ACHN (cell line): ENCODE measurements at regions not wholly inside any gene's neighbourhood (a gene's known extent, or its start where the extent isn't known, plus 50 kb on each side); places are given as distances from the start of the nearest gene placed in this dataset.

Experiments
- DNase-seq: peaks from one replicate; pipeline ENCODE4 v3.0.0-alpha.2; 2015
- in situ Hi-C: cut with HindIII; loops from 2 replicates; pipeline ENCODE4 v1.10.0; 2017; ENCODE audit warnings: low sequenced_read_pairs, low pct_ligation_motif_present, low pct_unique_long_range_greater_than_20kb

DNA sequence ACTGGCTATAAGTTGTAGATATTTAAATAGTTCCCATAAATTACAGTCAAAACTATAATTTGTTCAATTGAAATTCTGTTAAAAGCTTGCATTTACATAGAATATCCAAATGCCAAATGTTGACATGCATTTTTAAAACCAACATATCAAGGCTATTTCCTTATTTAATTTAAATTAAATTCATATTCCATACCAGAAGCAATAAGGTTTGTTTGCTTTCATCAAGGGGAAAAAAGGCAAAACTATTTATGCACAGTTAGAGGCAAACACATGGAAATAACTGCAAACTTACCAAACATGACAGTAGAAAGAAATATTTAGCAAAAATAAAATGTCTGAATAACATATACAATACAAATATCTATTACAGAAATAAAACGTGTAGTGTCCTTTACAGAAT lies 1581.2 kb upstream of the TENM4 start:
- DNase-seq, result no peak
- in situ Hi-C loops, result no loop called here

DNA sequence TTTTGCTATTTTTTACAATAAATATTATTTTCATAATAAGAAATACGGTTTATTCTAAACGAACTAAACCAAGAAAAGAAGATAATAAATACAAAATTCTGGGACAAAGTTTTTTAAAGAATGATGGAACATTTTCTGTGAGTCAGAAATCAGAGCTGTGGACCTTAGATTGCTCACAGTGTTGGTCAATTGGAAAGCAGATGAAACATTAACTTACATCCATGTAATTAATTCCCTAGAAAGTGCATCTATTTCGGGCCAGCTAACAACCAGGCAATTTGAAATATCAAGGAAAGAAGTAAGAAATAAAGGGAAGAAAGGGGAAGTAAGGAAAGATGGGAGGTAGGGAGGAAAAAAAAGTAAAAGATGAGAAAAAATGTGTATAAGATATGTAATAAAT lies 1569.8 kb upstream of the TENM4 start:
- DNase-seq, result no peak
- in situ Hi-C loops, result no loop called here

DNA sequence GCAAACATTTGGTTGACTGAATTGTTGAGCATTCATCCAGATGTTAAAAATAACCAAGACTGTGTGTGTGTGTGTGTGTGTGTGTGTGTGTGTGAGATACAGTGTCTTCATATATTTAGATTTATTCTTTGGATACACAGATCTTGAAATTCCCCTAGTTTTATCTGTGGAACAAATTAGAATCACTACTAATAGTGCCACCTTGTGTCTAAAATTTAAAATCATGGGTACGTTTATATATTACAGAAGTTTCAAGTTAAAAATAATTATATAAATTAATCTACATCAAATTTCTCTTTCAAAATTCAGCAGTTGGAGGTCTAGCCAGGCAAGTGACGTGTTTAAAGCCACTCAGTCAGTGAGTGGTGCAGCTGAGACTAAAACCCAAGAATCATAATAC lies 1566.2 kb upstream of the TENM4 start:
- peak; percentile 49 for DNase-seq

DNA sequence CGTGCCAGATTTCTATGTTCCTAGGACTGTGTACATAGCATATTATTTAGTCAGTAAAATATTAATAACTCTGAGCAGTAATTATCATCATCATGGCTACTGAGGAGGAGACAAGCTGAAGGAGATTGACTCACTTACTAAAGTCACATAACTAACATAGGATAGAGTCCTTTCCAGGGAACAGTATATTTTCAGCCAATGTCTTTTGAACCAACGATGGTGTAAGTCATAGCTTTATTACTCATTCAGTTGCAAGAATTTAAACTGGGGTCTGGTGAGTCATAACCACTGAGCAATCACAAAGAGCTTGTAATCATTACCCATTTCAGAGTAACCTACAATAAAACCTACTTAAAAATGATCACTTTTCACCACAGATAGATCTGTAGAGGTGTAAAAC lies 1564.8 kb upstream of the TENM4 start:
- peak; percentile 87 for DNase-seq
- in situ Hi-C loops, result no loop called here

More for the DNA sequence above, 1566.2 kb upstream of the TENM4 start:
- in situ Hi-C loops, result no loop called here

DNA sequence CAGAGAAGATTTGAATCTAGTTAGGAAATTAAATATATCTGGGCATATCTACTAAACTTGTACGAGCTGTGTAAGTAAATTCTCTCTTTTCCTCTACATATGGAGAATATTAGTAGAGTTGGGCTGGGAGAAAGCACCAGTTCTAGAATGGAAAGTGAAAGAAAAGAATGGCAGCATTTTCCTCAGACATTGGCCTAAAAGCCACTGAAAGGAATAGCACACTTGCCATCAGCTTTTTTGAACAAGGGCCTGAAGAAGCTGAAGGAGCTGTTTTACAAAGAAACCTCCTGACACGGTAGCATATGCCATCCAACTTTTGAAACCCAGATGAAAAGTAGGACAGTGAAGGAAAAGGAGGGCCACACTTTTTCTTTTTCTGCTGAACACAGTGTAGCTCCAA lies 1563.7 kb upstream of the TENM4 start:
- in situ Hi-C loops, result no loop called here
- DNase-seq, result no peak

DNA sequence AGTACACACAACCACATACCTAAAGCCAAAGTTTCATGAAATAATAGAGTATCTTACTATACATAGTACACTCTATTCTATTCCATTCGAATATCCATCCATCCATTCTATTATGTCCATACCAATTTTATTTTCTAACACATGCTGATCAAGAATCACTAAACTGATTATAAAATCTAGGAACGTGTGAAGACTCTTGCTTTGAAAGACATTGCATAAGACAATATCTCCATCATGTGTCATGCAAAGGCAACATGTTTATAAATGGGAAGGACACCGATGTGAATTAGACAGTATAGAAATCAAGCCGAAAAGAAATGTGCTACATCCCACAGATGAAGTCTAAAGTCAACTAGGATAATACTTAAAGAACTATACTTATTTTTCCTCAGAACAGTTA lies 1561.5 kb upstream of the TENM4 start:
- in situ Hi-C loops, result no loop called here
- DNase-seq, result no peak

DNA sequence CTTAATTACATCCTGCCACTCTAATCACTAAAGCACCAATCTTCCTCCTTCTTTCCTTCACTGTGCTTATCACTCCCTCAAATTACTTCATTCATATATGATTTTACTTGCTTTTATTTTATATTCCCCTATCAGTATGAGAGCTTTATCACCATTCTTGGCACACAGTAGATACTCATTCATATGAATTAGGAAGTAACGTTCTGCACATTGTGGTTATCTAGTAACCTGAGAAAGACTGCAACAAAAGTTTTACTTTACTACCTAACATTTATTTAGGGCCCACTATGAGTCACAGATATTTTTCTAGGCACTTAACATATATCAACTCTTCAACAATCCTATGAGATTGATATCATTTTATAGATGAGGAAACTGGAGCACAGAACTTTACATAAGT lies 1559.9 kb upstream of the TENM4 start:
- in situ Hi-C loops, result no loop called here

DNA sequence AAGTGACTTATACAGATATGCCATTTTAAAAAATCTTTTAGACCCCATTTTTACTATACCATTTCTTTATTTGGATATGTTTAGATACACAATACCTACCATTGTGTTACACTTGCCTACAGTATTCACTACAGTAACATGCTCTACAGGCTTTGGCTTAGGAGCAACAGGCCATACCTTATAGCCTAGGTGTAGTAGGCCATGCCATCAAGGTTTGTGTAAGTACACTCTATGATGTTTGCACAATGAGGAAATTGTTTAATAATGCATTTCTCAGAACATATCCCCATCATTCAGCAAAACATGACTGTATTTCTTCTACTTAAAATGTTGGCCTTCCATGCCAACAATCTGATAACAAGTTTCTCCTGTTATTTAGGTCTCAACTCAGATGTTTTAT lies 1559.5 kb upstream of the TENM4 start:
- DNase-seq, result no peak
- in situ Hi-C loops, result no loop called here

More for the DNA sequence above, 1559.9 kb upstream of the TENM4 start:
- DNase-seq, result no peak

DNA sequence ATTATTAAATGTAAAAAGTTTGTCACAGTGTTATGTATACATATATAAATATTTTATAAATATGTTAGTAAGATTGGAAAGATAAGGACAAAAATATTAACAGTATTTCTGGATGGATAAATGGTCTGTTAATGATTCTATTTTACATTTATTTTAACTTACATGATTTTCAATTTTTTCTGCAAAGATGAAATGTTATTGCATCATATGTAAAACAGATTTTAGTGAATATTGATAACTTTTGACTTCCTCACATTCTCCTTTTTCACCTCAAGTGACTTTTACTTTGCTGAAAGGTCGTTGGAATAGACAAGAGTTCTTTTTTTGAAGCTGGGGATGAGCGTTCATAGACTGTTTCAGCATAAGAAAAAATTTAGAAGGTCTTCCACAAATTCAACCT lies 1554.7 kb upstream of the TENM4 start:
- no peak for DNase-seq
- in situ Hi-C loops, result no loop called here

DNA sequence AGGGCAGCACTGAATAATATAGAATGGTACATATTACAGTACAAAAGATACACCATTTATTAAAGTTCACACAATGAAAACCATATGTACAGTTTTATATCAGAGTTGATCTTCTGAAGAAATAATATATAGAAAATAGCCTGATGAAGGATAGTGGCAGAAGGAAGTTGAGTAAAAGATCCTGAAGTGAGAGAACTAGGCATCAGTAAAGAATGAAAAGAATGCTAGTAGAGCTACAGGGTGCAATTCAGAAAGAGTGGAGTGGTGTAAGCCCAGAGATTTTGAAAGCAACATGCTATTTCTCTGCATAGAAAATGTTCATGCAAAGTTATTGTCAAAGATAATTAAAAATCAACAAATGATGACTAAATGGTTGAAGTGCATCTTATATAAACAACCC lies 1552.7 kb upstream of the TENM4 start:
- DNase-seq, result peak; percentile 39
- in situ Hi-C loops, result no loop called here

DNA sequence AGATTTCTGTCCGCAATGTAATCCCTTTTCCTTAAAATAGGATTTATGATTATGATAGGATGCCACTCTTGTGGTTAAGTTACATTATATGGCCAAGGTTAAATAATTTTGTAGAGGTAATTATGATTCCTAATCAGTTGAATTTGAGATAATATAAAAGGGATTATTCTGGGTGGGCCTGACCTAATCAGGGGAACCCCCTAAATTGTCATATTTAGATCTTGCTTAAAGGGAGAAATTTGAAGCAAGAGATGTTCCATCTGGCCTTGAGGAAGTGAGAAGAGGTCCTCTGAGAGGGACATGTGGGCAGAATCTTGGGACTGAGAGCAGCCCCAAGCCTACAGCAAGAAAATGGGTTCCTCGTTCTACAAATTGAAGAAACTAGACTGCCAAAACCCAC lies 1550.1 kb upstream of the TENM4 start:
- in situ Hi-C loops, result no loop called here
- DNase-seq, result no peak

DNA sequence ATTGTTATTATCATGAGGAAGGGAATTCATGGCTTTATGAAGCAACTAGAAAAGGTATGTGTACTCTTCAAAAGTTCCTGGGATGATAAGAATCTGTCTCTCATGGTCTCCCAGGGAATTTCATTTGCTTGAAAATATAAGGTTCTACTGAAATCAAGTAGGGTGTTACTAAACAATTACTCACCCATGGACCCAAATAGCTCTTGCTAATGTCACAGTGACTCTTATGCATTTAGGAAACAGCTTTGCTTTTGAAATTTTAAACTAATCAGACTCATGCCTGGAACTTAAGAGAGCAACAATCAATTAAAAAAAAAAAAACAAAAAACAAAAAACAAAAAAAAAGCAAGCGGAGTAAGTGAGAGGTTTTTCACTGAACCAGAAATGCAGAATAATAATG lies 1546.3 kb upstream of the TENM4 start:
- in situ Hi-C loops, result no loop called here
- DNase-seq, result no peak

DNA sequence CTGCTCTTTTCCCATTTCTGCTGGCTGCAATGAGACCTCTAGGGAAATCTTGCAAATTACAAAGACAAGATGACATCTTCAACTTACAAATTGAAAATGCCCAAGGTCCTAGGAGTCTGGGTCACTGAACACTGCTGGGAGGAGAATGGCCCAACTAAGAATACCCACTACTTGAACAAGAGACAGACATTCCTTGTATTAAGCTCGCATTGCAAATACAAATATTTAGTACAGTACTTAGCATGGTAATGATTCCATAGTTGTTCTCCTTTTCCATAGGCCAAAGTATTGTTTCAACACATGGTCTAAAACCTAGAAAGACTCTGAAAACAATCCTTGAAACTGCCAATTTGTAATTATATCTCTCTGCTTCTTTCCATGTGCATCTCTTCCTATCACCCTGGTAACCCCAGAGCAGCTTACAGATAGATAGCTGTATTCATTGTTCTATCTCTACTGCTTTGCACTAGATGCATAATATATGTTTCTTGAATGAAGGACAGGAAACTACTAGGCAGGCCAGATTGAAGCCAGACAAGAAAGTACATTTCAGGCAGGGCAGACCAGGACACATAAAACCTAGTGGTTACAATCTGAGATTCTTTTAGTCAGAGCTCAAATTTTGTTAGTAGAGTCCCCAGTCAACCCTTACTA lies 1545.7 kb upstream of the TENM4 start:
- DNase-seq, result no peak
- in situ Hi-C loops, result no loop called here

DNA sequence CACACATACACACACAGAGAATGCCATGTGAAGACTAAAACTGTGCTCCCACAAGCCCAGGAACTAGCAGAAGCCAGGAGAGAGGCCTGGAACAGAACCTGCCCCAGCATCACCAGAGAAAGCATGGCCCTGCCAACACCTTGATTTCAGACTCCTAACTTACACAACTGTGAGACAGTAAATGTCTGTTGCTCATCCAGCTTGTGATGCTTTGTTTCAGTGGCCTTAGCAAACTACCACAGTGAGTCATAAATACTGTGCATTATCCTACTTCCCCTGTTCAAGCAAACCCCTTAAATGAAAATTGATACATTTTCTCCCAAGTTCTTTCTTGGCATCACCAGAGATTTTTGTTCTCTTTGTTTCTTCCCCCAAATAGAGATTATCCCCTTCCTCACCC lies 1539.4 kb upstream of the TENM4 start:
- no peak for DNase-seq
- in situ Hi-C loops, result no loop called here

DNA sequence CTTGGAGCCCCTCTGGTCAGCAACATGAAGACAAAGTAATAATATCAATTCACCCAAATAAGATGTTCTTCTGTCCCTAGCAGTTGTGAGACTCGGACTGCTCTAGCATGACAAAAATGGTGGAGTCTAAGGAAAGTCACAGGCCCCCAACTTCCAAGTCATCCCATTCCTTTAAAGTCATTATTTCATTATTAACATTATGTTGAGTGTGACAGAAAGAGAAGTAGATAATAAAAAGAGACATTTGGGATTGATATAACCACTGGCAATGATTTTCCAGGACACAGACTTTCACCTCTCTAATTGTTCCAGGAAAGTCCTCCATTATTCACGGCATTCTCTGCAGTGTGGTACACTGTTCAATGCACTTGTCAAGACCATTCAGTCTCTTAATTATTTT lies 1533.0 kb upstream of the TENM4 start:
- in situ Hi-C loops, result no loop called here

DNA sequence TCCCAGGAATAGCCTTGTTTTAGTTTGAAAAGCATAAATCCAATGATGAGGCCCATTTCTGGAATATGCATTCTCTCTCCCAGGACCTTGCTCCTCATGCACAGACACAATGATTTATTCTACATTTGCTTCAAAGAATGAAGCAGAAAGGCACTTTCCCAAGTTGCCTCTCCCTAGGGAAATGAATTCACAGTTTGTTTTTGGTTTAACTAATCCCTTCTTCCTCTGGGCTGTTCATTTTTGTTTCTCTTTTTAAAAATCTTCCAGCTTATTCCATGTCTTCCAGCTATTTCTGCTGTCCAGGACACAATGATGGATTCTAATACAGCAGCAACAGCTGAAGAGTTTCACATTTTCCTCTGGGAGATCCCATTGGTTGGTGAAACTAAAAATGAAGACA lies 1529.2 kb upstream of the TENM4 start:
- DNase-seq, result no peak
- in situ Hi-C loops, result no loop called here

More for the DNA sequence above, 1533.0 kb upstream of the TENM4 start:
- DNase-seq, result no peak

DNA sequence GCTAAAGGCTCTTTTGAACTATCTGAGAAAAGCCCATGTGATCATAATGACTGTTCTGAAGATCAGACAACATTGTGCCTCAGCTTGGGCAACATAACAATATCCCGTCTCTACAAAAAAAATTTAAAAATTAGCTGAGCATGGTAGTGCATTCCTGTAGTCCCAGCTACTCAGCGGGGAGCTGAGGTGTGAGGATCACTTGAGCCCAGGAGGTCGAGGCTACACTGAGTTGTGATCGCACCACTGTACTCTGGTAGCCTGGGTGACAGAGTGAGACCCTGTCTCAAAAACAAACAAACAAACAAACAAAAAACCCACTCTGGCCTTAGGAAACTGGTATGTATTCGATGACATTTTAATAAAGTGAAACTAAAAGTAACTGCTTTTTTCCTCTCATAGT lies 1526.8 kb upstream of the TENM4 start:
- DNase-seq, result no peak
- in situ Hi-C loops, result no loop called here

DNA sequence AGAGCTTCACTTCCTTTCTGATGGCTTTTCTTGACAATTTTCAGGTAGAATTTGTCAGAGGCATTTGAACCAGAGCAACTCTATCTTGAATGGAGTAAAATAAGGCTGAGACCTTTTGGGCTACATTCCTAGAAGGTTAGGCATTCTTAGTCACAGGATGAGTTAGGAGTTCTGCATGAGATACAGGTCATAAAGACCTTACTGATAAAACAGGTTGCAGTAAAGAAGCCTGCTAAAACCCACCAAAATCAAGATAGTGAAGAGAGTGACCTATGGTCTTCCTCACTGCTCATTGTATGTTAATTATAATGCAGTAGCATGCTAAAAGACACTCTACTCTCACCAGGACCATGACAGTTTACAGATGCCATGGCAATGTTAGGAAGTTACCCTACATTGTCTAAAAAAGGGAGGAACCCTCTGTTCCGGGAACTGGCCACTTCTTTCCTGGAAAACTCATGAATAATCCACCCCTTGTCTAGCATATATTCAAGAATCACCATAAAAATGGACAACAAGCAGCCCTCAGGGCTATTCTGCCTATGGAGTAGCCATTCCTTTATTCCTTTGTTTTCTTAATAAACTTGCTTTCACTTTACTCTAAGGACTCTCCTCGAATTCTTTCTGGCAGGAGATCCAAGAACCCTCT lies 1519.7 kb upstream of the TENM4 start:
- in situ Hi-C loops, result no loop called here
- DNase-seq, result no peak

DNA sequence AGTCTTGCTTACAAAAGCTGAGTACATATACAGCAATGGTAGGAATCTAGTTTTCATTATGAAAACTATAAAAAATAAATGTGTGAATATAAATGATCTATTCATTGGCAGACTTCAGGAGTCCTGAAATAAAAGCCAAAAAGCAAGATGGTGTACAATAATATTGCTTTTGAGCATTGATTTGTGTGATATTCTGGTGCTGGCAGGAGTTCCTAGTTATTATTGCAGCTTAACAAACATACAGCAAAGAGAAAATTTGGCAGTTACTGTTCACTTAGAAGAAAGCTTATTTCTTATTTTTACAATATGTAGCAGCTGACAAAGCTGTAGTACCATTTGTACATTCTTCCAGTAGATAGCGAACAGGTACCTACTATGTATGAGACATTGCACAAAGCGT lies 1518.9 kb upstream of the TENM4 start:
- in situ Hi-C loops, result no loop called here
- no peak for DNase-seq

DNA sequence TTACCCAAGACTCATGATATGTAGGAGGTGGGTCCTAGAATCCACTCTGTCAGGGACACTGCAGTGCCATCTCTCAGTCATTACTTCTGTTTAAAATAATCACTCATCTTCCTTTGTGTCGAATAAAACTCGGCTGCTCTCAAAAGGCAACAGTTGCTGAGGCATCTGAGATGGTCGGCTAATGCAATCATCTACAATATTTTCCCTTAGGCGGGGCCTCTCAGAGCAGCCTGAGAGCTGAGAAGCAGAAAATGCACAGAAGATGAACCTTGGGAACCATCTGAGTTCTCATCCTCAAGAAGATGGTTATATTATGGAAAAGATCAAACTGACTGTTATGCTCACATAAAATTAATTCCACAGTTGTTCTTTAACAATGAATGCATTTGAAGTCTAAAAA lies 1518.2 kb upstream of the TENM4 start:
- DNase-seq, result no peak
- in situ Hi-C loops, result no loop called here

DNA sequence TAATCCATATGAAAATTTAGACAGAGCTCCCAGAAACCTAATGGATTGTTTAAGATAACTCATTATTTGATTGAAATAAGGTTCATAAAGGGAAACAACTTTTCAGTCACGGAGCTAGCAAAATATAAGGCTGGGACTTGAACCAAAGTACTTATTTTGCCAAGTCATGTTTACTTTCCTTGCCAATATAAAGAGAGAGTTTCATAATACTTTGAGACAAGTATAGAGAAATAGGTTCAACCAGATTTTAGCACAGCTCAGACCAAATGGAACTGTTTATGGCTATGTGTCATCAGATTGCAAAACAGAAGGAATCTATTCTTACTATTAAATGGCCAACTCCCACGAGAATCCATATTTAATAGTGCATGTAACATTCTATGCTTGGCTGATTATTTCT lies 1517.5 kb upstream of the TENM4 start:
- in situ Hi-C loops, result no loop called here

More for the DNA sequence above, 1517.5 kb upstream of the TENM4 start:
- DNase-seq, result no peak
